Fibroblast of the conjunctiva (primary cell): ENCODE measurements at regions not wholly inside any gene's neighbourhood (a gene's known extent, or its start where the extent isn't known, plus 50 kb on each side); places are given as distances from the start of the nearest gene placed in this dataset.

Experiments
- DNase-seq: peaks from one replicate; pipeline ENCODE4 v3.0.0-alpha.2; 2010; ENCODE audit warnings: low read depth

DNA sequence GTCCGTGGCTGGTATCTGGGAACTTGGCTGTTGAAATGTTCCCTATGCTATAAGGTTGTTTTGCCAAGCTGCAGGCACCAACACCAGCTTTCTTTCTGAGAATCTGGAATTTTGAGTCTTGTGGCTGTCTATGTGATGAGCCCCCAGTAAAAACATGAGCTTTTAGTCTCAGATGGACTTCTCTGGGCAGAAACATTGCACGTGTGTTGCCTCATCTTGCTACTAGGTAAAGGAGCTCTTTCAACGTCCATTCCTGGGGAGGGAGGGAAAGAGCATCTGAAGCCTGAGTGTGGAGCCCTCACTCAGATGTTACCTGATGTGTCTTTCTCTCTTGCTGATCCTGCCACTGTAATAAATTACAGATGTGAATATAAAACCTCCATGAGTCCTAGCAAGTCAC is 183.8 kb upstream of the LHX5 start:
- DNase-seq, result no peak

DNA sequence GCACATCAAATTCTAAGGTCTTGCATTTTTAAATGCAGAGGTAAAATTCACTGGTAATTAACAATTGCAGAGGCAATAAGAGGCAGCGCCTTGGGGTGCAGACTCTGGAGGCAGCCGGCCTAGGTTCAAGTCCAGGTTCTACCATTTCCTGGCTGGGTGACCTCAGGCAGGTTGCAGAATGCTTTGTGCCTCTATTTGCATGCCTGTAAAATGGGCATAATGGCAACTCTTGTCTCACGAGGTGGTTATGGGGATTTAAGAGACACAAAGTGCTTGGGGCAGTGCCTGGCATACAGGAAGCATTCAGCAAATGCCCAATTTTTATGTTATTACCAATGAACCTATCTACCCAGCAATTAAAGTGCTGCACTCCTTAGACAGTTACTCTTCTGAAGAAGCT is 180.0 kb upstream of the LHX5 start:
- DNase-seq, result no peak

- no peak for DNase-seq
Measured at GRCh38 chr12:113650476-113650875, 178.8 kb upstream of the LHX5 start.

- DNase-seq, result no peak
Measured at GRCh38 chr12:113649256-113649830, 177.7 kb upstream of the LHX5 start.

- no peak for DNase-seq
Measured at GRCh38 chr12:113647048-113647447, 175.4 kb upstream of the LHX5 start.

- no peak for DNase-seq
Measured at GRCh38 chr12:113645603-113646002, 173.9 kb upstream of the LHX5 start.

DNA sequence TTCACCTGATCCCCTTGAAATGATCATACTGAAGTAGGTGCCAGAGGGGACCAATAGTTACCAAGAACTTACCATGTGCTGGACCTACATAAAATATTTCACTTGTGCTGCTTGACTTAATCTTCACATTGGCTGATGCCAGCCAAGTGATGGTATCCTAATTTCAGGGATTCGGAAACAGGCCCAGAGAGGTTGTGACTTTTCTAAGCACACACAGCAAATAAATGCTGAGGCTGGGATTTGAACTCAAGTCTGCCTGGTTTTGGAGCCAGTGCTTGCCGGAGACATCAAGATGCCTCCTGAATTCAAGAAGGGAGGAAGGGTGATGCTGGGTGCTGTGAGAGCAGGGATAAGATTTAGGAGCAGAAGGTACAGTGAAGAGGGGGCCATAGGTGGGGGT is 173.5 kb upstream of the LHX5 start:
- no peak for DNase-seq

- no peak for DNase-seq
Measured at GRCh38 chr12:113643177-113643974, 171.7 kb upstream of the LHX5 start.

GRCh38 chr12:113642672-113643071 is 171.0 kb upstream of the LHX5 start:
- no peak for DNase-seq

DNA sequence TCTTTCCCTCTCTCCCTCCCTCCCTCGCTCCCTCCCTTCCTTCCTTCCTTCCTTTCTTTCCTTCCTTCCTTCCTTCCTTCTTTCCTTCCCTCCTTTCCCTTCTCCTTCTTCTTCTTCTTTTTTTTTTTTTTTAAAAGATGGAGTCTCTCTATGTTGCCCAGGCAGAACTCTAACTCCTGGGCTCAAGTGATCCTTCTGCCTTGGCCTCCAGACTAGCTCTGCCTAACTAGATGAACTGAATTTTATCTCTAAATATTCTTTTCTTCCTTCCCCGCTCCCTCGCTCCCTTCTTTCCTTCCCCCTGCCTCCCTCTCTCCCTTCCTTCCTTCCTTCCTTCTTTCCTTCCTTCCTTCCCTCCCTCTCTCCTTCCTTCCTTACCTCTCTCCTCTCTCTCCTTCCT is 170.5 kb upstream of the LHX5 start:
- no peak for DNase-seq

- DNase-seq, result no peak
Measured at GRCh38 chr12:113641426-113642030, 169.9 kb upstream of the LHX5 start.

DNA sequence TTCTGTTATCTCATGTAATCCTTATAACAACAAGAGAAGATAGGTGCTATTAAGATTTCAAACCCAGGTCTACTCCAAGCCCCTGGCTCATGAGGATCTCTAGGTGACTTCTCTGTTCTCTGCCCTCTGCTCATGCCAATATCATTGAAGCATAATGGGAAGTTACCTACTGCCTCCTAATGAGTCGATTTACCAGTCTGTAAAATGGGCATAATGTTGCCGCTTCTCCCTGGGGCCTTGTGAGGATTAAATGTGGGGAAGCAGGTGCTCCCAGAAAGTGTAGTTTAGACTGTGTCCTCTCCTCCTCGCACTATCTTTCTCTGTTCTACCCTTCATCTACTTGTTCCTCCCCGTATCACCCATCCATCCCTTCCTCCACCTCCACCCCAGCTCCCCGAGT is 169.2 kb upstream of the LHX5 start:
- DNase-seq, result no peak

- DNase-seq, result no peak
Measured at GRCh38 chr12:113639474-113639873, 167.8 kb upstream of the LHX5 start.

GRCh38 chr12:113638460-113638775 is 166.7 kb upstream of the LHX5 start:
- DNase-seq, result no peak

- no peak for DNase-seq
Measured at GRCh38 chr12:113634982-113635381, 163.3 kb upstream of the LHX5 start.

GRCh38 chr12:113634474-113634873 is 162.8 kb upstream of the LHX5 start:
- no peak for DNase-seq

DNA sequence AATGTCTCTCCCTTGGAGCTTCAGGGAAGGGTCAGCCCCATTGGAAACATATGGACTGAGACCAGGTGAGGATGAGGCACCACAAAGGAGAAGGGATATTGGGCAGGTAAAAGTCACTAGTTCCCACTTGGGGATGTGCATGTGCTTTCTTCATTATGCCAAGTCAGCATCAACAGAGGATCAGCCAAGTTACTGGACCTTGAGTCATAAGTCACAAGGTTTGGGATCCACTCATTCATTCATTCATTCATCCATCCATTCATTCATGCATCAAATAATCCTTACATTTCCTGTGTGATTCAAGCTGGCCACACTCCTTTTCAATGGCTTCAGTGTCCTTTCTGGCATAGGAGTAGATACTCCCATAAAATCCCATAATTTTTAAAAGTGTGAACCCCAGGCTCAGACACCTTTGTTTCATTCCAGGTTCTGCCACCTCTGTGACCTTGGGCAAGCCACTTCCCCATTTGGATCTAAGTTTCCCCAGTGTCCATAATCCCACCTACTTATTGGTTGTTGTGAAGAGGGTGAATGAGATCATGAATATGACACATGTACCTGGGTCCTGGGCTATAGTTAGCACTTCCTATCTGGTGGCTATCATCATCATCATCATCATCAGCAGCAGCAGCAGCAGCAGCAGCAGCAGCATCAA is 162.1 kb upstream of the LHX5 start:
- DNase-seq, result no peak

- DNase-seq, result no peak
Measured at GRCh38 chr12:113630625-113631024, 159.0 kb upstream of the LHX5 start.

DNA sequence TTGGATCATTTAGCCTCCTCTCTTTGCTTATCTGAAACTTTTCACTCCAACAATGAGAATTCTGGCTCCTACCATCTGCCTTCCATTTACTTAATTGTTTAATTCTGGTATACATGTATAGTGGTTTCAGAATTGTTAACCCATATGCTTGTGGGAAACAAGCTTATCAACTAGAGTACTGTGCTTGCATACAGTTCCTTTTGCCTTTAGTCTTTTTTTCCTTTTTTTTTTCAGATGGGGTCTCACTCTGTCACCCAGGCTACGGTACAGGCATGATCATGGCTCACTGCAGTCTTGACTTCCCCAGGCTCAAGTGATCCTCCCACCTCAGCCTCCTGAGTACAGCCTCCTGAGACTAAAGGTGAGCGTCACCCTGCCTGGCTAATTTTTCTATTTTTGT is 153.8 kb upstream of the LHX5 start:
- DNase-seq, result no peak

GRCh38 chr12:113622410-113622809 is 150.7 kb upstream of the LHX5 start:
- no peak for DNase-seq

GRCh38 chr12:113620437-113620976 is 148.8 kb upstream of the LHX5 start:
- no peak for DNase-seq

DNA sequence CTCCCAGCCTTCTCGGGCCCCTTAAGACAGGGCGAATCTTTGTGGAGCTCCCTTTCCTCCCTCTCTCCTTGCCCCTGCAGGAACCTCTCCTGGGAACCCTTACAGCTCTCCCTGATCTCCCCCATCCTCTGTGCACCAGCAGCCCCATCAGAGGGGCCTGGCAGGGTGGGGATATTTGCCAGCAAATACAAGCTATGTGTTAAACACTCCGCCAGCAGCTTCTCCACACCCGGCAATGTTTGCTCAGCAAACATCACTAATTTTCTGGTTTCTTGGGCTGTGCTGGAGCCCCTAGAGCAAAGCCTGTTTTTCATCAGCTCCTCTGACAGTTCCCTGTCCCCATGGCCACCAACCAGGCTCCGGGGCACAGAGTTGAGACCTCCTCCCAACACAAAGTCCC is 147.5 kb upstream of the LHX5 start:
- DNase-seq, result no peak

DNA sequence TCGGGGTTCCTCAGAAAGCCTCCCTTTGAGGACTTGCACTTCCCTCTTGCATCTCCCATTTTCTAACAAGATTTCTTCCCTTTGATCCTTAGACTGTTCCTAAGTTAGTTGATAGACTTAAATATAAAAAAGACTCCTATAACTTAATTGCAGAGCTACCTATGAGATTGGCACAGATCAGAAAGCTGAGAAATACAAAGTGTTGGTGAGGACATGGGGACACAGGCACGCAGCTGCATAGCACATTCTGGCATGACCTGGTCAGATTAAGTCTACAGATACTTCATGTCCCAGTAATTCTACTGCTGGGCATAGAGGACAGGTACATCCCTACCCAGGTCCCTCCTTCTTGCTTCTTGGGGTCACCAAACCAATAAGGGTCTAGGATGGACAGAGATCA is 141.7 kb upstream of the LHX5 start:
- DNase-seq, result no peak
